Tibial artery (tissue), 4 donors: ENCODE measurements at regions not wholly inside any gene's neighbourhood (a gene's known extent, or its start where the extent isn't known, plus 50 kb on each side); places are given as distances from the start of the nearest gene placed in this dataset.

Experiments
- DNase-seq, 2 donors: peaks; one replicate each; pipeline ENCODE4 v3.0.0-alpha.2; 2019
- H3K27ac ChIP-seq, 2 donors: fragments of 200-600 bp; sonication (generic) in 1 of 2; 1 replicate in 1 of 2; 2 replicates in 1 of 2; pipeline ENCODE4 v1.5.1; 2018 to 2019; ENCODE audit warnings: mild to moderate bottlenecking in 1 of 2
- H3K27me3 ChIP-seq, 2 donors: fragments of 200-600 bp; sonication (generic) in 1 of 2; one replicate each; pipeline versions ENCODE4 v1.5.1 to v1.6.0; 2016 to 2019
- H3K36me3 ChIP-seq, 3 donors: fragments of 200-600 bp; sonication (generic) in 2 of 3; one replicate each; pipeline ENCODE4 v1.5.1; 2016 to 2019; ENCODE audit warnings: mild to moderate bottlenecking in 2 of 3
- H3K4me1 ChIP-seq, 4 donors: fragments of 200-600 bp; sonication (generic) in 2 of 4; 1 replicate in 3 of 4; 2 replicates in 1 of 4; pipeline ENCODE4 v1.5.1; 2016 to 2019
- H3K4me3 ChIP-seq, 2 donors: fragments of 200-600 bp; sonication (generic) in 1 of 2; 1 replicate in 1 of 2; 2 replicates in 1 of 2; pipeline ENCODE4 v1.5.1; 2018 to 2019; ENCODE audit warnings: mild to moderate bottlenecking in 2 of 2
- H3K9me3 ChIP-seq, 3 donors: fragments of 200-600 bp; sonication (generic) in 1 of 3; one replicate each; pipeline ENCODE4 v1.5.1; 2016 to 2019
- intact Hi-C: fragments of 100-400 bp; cut with DNase I; formaldehyde crosslinking; loops from one replicate; pipeline ENCODE4 v1.15.0; 2023; ENCODE audit warnings: low total_unique reads
- TF ChIP-seq, protein P1 (sequence below), 2 experiments: fragments of 200-600 bp in 1 of 2; fragments of 450-650 bp in 1 of 2; IDR thresholded peaks; one replicate each; pipeline ENCODE4 v1.5.1; 2017 to 2019; ENCODE audit warnings: antibody characterized with exemption in 2 of 2, mild to moderate bottlenecking in 1 of 2, moderate library complexity in 1 of 2

DNA sequence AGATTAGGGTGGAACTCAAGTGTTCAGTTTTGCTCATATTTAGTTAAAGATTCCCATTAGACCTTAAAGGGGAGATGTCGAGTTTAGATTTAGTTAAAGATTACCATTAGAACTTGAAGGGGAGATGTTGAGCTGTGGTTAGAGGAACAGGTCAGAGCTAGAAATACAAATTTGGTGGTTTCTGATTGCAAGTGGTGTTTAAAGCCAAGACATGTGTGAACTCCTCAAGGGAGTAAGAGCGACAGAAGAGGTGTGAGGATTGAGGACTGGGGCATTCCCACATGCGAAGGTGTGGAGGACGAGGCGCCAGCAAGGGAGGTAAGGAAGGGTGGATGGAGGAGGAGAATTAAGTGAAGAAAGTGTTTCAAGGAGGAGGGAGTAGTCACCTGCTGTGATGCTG, 168.6 kb downstream of the IER5 start:
- no peaks in the 10 kb centered on the region for H3K36me3 ChIP-seq
- no peaks in the 10 kb centered on the region for H3K4me1 ChIP-seq
- TF ChIP-seq, protein P1, sequence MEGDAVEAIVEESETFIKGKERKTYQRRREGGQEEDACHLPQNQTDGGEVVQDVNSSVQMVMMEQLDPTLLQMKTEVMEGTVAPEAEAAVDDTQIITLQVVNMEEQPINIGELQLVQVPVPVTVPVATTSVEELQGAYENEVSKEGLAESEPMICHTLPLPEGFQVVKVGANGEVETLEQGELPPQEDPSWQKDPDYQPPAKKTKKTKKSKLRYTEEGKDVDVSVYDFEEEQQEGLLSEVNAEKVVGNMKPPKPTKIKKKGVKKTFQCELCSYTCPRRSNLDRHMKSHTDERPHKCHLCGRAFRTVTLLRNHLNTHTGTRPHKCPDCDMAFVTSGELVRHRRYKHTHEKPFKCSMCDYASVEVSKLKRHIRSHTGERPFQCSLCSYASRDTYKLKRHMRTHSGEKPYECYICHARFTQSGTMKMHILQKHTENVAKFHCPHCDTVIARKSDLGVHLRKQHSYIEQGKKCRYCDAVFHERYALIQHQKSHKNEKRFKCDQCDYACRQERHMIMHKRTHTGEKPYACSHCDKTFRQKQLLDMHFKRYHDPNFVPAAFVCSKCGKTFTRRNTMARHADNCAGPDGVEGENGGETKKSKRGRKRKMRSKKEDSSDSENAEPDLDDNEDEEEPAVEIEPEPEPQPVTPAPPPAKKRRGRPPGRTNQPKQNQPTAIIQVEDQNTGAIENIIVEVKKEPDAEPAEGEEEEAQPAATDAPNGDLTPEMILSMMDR (IDR thresholded peaks at IDR 0.05): no peak
- intact Hi-C loops: no loop called here
- DNase-seq: no peak
- no peak overlapping the region for H3K27ac ChIP-seq
- H3K4me3 ChIP-seq: no peak overlapping the region
- peaks cover 0 to 8% of the 10 kb centered on the region in 2 donors for H3K27me3 ChIP-seq
- no peaks in the 10 kb centered on the region for H3K9me3 ChIP-seq

- no peak overlapping the region for H3K4me3 ChIP-seq
- H3K9me3 ChIP-seq: no peaks in the 10 kb centered on the region
- no peaks in the 10 kb centered on the region for H3K4me1 ChIP-seq
- H3K36me3 ChIP-seq: no peaks in the 10 kb centered on the region
- peaks cover 0 to 8% of the 10 kb centered on the region in 2 donors for H3K27me3 ChIP-seq
- no peak for DNase-seq
- no peak overlapping the region for H3K27ac ChIP-seq
- intact Hi-C loops: no loop called here
- TF ChIP-seq, protein P1 (IDR thresholded peaks at IDR 0.05): no peak
These were observed 170.7 kb downstream of the IER5 start for GRCh38 chr1:181259026-181259745.

GRCh38 chr1:181260271-181260670, 171.8 kb downstream of the IER5 start:
- Histone ChIP-seq H3K27ac (no peak overlapping the region), H3K4me3 (no peak overlapping the region), H3K36me3 (no peaks in the 10 kb centered on the region), H3K27me3 (peaks cover 0 to 8% of the 10 kb centered on the region in 2 donors), H3K9me3 (no peaks in the 10 kb centered on the region), H3K4me1 (no peaks in the 10 kb centered on the region)
- DNase-seq: no peak
- TF ChIP-seq, protein P1 (IDR thresholded peaks at IDR 0.05): no peak
- intact Hi-C loops: no loop called here

DNA sequence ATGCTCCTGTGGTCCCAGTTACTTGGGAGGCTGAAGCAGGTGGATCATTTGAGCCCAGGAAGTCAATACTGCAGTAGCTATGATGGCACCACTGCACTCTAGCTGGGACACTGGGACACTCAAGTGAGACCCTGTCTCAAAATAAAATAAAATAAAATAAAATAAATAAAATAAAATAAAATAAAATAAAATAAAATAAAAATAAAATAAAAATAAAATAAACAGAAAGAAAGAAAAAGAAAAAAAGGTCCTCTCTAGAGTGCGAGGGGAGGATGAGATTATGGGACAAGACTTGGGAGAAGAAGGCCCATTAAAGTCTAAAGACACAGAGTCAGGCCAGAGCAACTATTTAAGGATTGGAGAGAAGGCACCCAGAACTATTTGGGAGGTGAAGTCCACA, 172.5 kb downstream of the IER5 start:
- TF ChIP-seq, protein P1 (IDR thresholded peaks at IDR 0.05): no peak

GRCh38 chr1:181262069-181262468, 173.6 kb downstream of the IER5 start:
- Histone ChIP-seq H3K27me3 (peaks cover 0 to 8% of the 10 kb centered on the region in 2 donors), H3K36me3 (no peaks in the 10 kb centered on the region), H3K4me1 (no peaks in the 10 kb centered on the region), H3K4me3 (no peak overlapping the region), H3K27ac (no peak overlapping the region), H3K9me3 (no peaks in the 10 kb centered on the region)
- TF ChIP-seq, protein P1 (IDR thresholded peaks at IDR 0.05): no peak
- intact Hi-C loops: no loop called here
- DNase-seq: no peak

More for the DNA sequence above, 172.5 kb downstream of the IER5 start:
- H3K27me3 ChIP-seq: peaks cover 0 to 8% of the 10 kb centered on the region in 2 donors
- H3K36me3 ChIP-seq: no peaks in the 10 kb centered on the region
- no peaks in the 10 kb centered on the region for H3K4me1 ChIP-seq
- intact Hi-C loops: no loop called here
- no peak overlapping the region for H3K4me3 ChIP-seq
- H3K9me3 ChIP-seq: no peaks in the 10 kb centered on the region
- DNase-seq: no peak
- no peak overlapping the region for H3K27ac ChIP-seq
